ENCODE measurements at regions not wholly inside any gene's neighbourhood (a gene's known extent, or its start where the extent isn't known, plus 50 kb on each side); places are given as distances from the start of the nearest gene placed in this dataset.

DNA sequence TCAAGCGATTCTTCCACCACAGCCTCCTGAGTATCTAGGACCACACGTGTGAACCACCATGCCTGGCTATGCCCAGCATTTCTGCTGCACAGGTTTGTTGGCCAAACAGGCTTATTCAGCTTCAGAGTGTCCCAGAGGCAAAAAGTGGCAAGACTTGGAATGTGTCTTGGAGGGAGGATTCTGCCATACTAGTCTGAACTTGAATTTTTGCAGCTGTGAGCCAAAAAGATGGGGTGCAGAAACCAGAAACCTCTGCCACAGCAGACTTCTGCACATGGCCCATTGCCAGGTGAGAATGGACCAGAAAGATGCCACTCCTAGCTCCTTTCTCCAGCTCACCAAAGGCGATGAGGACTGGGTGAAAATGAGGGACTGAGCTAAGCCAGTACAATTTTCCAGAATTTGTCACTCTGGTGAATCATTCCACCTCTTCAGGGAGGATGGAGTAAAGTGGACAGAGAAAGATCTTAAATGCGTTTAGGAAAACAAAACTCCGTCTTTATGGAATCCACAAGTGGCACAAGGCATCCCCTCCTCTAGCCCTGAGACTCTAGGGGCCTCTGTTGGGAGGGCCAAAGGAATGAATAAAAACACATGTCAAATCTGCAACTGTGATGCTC, 369.1 kb upstream of the CLNK start:
- DNase-seq (ENCODE audit: low spot score): no peak

DNA sequence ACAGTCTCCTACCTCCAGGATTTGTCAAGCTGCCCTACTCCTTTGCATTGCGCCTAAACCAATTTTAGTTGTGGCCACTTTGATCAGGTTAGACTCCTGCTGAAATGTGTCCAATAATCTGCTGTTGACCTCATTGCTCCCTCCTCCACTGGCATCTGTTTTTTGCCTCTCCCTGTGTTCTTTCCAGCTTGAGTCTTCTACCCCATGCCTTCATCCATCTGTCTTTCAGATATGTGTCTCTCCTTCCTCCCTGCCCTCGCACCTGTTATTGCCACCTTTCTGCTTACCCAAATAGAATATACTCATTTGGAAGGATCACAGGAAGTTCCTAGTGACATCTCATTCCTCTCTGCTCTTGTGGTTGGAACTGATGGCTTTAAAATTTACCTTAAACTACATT, 366.6 kb upstream of the CLNK start:
- no peak for DNase-seq (ENCODE audit: low spot score)

DNA sequence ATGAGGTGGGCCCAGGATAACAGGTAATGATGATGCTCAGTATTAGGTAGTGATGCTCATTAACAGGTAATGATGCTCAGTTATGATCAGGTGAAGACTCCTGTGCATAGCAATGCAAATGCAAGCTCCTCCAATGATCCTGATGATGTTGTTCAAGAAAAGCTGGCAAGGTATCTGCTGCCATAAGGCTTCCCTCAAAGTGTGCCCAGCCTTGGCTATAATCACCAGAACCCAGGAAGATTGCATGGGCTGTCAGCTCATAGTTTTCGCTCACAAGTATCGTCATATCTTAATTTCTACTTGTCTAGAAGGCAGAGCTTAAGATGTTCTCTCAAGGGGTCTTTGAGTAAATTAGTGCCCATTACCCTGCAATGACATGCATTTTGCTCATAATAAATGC, 366.2 kb upstream of the CLNK start:
- no peak for DNase-seq (ENCODE audit: low spot score)

DNA sequence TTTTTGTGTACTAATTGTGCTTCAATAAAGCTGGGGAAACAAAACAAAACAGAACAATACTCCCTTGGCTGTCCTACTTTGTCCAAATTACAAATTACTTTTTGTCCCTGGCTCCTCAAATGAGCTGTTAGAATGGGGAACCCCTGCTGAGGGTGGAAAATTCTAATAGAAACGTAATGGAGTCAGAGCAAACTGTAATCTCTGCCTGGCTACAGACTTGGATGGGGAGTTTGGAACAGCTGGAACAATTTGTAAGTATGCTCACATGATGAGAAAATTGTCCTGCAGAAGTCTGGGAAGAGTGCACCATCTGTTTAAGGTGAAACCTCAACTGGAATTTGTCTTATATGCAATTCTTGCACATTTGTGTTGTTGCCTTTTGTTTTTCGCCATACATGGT, 364.4 kb upstream of the CLNK start:
- no peak for DNase-seq (ENCODE audit: low spot score)

DNA sequence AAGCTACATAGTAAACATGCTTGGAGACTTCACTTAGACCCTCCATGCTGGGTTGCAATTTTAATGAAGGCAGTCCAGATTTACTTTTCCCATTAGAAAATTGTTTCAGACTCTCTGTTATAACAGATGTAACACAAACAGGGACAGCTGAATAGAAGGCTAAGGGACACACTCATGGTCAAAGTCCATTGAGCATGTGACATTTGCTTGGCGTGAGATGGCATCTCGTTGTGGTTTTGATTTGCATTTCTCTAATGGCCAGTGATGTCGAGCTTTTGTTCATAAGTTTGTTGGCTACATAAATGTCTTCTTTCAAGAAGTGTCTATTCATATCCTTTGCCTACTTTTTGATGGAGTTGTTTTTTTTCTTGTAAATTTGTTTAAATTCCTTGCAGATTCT, 358.2 kb upstream of the CLNK start:
- peak; percentile 49 for DNase-seq (ENCODE audit: low spot score)

DNA sequence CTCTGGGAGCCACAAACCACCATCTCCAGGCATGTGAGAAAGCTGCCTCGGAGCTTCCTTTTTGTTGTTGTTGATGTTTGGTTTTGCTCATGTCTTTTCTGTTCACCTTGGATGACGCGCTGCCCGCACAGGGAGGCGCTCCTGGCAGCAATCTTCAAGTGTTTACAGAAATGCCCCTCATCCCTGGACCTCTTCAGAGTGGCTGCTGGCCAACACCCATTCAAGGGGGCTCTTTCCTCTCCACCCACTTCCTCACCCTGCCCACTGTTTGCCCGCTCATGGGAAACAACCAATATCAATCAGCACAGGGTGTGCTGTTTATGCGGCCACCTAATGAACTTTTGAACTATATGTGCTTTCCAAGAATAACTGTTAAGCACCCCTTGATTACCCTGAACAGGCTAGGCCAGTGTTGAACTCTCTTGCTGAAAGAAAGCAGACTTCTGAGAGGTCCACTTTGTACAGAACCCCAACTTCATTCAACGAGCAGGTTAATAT, 355.1 kb upstream of the CLNK start:
- DNase-seq (ENCODE audit: low spot score): no peak

DNA sequence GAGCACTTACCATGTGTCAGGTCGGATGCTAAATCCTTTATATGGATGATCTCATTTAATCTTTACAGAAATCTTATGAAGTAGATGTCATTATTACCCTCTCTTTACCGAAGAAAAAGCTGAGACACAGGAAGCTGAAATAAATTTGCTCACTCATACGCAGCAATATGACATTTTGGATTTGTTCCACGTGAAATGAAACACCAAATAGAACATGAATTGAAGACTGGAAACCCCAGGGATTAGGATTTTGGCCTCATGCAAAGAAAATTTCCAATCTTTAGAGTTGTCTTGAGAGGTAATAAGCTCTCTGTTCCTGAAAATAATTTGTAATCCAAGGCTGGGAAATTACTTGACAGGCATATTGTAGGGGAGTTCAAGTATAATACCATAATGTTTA, 354.4 kb upstream of the CLNK start:
- DNase-seq (ENCODE audit: low spot score): no peak

DNA sequence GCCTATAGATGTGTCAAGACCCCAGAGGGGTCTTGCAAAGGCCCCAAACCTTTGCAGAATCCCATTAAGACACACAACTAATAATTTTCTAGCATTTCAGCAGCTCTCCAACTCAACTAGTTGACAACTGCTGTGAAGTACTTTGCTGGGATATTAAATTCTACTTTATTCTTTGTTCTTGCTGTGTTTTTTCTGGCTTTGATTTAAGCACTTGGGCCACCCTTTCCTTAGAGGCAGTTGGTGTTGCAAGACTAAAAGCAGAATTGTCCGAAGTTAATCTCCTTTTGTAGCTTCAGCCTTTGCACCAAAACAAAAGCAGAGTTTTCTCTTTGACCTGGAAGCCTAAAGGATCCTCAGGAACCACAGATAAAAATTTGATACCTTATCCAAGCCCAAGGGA, 353.1 kb upstream of the CLNK start:
- DNase-seq (ENCODE audit: low spot score): no peak

DNA sequence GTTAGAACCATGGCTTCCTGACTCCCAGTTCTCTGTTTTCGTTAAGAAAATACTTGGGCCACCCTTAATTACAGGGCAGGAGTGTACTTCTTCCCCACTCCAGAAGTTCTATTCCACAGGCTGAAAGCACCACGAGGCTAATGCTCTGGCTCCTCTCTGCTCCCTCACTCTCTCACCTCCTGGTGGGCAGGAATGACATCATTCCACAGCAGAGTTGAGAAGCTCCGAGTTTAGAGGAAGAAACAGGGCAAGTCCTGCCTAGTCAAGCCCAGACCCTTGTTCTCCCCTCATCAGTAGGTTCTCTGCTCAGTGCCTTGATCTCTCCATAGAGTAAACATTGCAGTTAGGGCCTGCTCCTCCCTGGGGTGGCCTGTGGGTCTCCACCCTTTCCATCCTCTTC, 343.8 kb upstream of the CLNK start:
- DNase-seq (ENCODE audit: low spot score): no peak

DNA sequence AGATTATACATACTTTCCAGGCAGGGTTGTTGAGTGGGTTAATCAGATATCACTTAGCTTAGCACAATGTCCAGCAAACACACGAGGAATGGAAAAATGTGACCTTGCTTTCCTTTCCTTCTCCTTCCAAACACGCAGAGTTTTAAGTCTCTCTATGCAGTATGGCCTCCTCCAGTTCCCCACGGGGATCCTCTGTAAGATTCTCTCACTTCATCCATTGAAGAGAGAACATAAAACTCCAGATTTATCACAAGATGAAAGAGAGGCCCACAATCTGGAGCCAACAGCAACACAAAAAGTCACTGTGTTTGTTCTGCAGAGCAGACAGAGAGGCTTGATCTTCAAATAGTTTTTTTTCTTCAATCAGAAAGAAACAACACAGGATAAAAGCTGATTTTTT, 336.8 kb upstream of the CLNK start:
- no peak for DNase-seq (ENCODE audit: low spot score)

DNA sequence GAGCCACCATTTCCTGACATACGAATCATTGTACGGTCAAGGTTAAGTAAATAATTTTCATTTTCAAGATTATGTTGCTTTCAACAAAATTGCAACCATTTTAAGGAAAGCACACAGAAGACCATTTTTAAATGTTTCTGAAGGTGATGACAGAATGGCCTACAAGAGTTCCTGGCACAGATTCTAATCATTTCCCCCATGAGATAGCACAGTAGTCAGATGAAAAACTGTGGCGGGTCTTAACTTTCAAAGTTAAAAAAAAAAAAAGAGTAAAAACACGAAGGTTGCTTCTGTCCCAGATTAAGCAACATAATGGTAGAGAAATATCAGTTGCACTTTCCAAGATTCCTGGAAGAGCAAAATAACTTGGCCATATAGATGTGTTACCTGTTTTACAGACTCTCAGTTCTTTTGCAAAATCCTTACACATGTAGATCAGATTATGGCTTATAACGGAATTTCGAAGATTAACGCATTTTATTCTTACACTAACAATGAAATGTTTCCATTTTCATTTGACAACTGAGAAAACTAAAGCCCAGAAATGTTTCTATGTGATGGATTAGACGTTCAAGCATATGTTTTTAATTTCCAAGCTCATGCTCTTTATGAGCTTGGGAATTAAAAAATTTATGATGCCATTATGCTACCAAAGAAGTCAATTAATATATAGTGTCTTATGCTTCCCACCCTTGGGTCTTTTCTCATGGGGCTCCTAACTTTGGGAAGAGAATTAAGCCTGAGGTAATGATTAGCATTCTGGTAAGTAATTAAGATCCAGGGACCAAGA, 335.1 kb upstream of the CLNK start:
- no peak for DNase-seq (ENCODE audit: low spot score)

DNA sequence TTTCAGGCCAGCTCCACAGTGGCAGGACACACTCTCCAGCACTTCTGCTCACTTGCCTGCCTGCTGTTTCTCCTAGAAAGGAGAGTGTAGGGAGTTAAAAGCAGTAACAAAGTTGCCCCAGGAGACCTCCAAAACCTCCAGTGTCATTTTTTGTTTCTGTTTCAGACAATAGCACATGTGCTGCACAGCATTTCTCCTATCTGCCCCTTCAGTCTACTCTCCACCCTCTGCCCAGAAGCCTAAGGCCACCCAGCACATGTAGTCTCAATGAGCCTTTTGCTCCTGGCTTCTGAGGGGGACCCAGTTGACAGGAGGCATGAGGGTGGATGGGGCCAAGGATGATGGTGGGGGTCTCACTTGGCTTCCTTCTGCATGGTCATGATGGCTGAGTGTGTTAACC, 329.6 kb upstream of the CLNK start:
- DNase-seq (ENCODE audit: low spot score): no peak

DNA sequence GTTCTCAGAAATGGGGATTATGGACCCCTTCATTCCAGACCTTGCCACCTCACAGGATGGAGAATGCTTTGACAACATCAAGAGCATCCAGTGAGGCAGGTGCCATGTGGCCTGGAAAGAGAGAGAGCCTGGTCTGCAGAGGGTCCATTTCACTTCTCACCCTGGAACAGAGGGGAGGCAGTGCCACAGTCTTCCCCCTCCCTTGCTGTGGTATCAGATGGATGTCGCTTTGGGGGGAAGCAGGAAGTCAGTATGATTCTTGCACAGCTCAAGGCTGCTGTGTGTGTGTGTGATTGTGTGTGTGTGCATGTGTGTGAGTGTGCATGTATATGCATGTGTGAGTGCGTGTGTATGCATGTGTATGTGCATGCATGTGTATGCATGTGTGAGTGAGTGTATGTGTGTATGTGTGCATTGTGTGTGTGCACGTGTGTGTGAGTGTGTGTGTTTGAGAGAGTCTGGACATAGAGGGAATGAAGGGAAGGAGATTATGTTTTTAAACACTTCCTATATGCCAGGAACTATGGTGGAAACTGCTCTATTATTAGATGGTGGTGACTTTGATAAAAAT, 328.6 kb upstream of the CLNK start:
- DNase-seq (ENCODE audit: low spot score): no peak

DNA sequence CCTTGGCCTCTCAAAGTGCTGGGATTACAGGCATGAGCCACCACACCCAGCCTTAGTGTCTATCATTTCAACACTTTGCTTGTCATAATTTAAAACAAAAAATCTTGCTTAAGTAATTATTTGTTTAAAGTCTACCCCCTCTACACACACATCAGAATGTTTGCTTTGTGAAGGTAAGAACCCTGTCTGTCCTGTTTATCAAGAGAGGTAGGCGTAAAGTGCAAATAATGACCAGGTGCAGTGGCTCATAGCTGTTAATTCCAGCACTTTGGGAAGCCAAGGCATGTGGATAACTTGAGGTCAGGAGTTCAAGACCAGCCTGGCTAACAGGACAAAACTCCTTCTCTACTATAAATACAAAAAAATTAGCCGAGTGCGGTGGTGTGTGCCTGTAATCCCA, 326.7 kb upstream of the CLNK start:
- DNase-seq (ENCODE audit: low spot score): no peak

DNA sequence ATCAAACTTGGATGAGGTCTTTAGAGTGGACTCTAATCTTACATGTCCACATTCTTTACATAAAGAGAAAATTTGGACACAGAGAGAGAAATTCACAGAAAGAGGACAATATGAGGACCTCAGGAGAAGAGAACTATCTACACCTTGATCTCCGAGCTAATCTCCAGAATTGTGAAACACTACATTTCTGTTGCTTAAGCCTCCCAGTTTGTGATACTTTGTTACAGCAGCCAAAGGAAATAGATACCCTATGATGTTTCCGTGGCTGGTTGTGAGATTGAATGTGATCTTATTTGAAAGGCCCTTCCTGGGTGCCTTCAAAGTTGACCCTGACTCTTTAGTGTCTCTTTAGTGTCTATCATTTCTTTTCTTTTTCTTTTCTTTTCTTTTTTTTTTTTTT, 326.1 kb upstream of the CLNK start:
- DNase-seq (ENCODE audit: low spot score): no peak

DNA sequence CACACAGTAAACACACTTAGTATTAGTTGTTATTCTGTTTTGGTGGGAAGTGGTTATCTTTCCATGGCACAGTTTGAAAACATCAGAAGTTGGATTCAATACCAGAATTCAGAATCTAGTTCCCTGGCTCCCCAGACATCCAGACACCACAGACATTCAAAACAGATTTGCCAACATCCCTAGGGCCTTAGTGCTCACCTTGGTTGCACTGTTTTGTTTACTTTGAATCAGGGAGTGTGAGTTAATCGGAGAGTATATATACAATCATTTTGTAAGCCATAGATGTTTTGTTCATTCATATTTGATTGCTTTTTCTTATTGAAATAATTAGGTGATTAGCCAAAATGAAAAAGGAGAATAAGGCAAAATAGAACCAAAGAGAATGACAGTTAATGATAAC, 324.7 kb upstream of the CLNK start:
- DNase-seq (ENCODE audit: low spot score): no peak

DNA sequence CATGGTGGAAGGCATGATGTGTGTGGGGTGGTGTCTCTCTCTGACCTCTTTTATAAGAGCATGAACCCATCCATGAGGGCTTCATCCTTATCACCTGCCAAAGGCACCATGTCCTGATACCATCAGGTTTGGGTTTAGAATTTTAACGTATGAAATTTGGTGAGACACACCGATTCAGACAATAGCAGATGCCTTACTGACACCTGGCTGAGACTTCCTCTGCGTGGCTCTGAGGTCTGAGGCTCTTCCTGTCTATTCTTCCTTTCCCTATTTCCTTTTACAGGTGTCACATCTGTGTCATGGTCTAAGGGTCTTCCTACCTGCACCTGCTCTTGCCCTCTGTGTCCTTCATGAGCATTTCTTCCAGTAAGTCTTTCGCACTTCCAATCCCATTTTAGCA, 320.7 kb upstream of the CLNK start:
- DNase-seq (ENCODE audit: low spot score): no peak

DNA sequence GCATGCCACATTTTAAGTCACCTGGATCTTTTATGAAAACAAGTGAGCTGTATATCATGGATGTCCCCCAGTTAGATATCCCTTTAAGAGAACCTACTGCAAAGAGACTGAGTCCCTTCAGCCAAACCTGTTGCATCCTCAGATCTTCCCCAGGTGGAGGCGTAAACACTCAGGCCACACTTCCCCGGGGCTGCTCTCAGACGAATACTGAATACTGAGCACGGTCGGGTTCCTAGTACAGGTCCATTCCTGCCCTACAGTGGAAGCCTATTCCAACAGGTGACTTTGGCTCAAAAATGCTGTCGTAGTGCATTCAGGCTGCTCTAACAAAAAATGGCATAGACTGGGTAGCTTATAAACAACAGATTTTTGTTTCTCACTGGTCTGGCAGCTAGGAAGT, 320.2 kb upstream of the CLNK start:
- no peak for DNase-seq (ENCODE audit: low spot score)

DNA sequence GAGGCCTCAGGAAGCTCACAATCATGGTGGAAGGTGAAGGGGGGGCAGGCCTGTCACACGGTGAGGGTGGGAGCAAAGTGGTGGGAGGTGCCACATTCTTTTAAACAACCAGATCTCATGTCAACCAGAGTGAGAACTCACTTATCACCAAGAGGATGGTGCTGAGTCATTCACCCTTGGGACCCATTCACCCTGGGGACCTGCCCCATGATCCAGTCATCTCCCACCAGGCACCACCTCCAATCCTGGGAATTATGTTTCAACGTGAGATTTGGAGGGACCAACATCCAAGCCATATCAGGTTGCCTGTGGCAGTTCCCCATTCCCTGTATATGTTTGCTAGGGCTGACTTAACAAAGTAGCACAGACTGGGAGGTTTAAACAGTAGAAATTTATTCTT, 318.4 kb upstream of the CLNK start:
- DNase-seq (ENCODE audit: low spot score): no peak

DNA sequence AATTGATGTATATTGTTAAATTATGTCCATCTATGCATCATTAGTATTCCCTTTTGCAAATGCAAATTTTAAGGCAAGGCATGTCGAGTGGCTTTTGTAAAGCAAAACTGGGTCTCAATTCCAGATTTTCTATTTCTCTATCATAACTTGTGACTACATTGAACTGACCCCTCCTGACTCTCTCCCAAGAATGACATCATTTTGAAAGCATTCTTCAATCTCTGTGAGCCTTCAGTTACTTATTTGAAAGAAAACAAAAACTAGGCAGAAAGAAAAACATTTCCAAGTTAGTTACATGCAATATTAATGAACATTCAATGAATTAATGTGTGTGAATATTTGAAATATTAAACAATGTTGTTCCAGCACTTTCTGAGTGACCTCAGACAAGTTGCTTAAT, 314.3 kb upstream of the CLNK start:
- DNase-seq (ENCODE audit: low spot score): no peak

DNA sequence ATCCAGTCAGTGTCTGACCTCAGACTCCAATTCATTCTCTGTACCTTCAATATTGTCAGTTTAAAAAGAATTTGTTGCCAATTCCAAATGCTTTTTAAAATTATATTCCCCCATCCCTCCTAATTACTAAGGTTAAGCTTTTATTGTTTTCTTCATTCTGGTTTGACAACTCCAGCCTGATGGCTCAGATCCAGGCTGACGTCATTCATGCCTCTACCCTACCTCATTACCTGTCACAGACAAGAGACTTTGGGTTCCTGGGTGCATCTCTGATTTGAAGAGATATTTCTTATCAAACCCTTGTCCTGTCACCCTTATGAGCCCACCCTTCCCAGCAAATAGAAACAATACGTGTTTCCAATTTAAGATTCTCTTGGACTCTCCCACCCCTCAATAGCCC, 300.2 kb upstream of the CLNK start:
- no peak for DNase-seq (ENCODE audit: low spot score)

DNA sequence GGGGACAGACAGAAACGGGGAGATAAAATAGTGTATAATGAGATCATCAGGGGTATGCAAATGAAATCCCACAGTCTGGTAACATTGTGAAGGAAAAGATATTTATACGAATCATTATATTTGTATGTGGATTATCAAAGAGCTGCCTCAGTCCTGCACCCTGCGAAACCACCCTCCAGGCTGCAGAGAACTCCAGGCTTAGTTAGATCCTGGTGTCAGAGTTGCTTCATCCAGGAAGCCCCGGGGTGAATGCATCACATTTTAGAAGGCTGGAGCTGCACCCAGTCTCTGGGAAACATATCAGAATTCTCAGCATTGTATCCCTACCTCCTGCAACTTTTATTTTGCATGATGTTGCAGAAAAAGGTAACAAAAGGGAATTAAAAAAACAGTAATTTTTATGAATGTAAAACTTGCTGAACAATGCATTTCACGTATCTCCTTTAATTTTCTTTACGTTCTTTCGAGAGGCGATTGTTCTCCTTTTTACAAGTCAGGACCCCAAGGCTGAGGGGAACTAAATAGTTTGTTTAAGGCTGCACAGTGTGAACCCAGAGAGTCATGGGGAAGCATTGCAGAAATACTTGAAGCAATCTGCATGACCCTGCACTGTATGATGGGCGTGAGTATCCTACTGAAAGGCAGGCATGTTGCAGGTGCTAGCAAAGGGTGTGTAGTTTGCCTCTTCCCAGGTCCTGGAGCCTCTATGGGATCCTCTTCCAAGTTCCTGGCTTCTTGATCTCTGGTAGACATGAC, 299.5 kb upstream of the CLNK start:
- no peak for DNase-seq (ENCODE audit: low spot score)

DNA sequence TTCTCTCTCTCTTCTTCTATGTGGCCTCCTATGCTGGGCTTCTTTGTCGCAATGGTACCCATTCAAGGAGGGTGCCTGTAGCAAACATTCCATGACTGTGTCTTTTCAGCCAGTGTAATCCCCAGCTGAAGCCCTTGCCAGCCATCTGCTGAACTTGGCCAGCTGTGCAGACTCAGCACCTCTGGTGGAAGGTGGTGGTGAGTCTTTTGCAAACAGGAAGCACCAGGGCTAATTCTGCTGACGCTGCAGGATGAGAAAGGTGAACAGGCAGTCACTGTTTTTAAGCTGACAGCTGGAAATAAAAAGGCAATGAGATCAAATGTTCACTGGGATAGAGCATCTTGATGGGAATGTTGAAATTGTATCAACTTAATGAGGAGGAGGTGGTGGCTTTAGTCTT, 298.7 kb upstream of the CLNK start:
- peak; percentile 12 for DNase-seq (ENCODE audit: low spot score)

All from mucosa of gallbladder (tissue), 1 donor.